Keratinocyte (primary cell): ENCODE measurements at regions not wholly inside any gene's neighbourhood (a gene's known extent, or its start where the extent isn't known, plus 50 kb on each side); places are given as distances from the start of the nearest gene placed in this dataset.

Experiments used
- DNase-seq: peaks from one replicate; pipeline ENCODE4 v3.0.0-alpha.2; 2011; ENCODE audit warnings: low read depth, missing footprints, low spot score
- FAIRE-seq: peaks from 2 replicates; lab custom pipeline; 2011; peaks lifted over from hg19 to GRCh38; lab: Jason Lieb, UNC
- H2AFZ ChIP-seq: 2 replicates; pipeline ENCODE4 v1.6.0; 2012; ENCODE audit warnings: low read length, control low read depth, inconsistent platforms; ENCODE audit not compliant: control insufficient read depth
- H3K27ac ChIP-seq: 2 replicates; pipeline ENCODE4 v1.5.1; 2011; ENCODE audit warnings: low read length; ENCODE audit not compliant: control insufficient read depth, insufficient read depth
- H3K27me3 ChIP-seq: 3 replicates; pipeline ENCODE4 v1.6.0; 2011; ENCODE audit warnings: low read length; ENCODE audit not compliant: control insufficient read depth, insufficient read depth; ENCODE audit errors: extremely low read depth
- H3K36me3 ChIP-seq, 2 experiments: 2 replicates in 1 of 2; 3 replicates in 1 of 2; pipeline ENCODE4 v1.5.1; 2011; ENCODE audit warnings: low read length in 2 of 2, mild to moderate bottlenecking in 1 of 2; ENCODE audit not compliant: control insufficient read depth in 2 of 2, insufficient read depth in 2 of 2; ENCODE audit errors: extremely low read depth in 1 of 2
- H3K4me1 ChIP-seq: 3 replicates; pipeline ENCODE4 v1.5.1; 2011; ENCODE audit warnings: low read length; ENCODE audit not compliant: control insufficient read depth, insufficient read depth; ENCODE audit errors: extremely low read depth
- H3K4me2 ChIP-seq: 3 replicates; pipeline ENCODE4 v1.6.0; 2011; ENCODE audit warnings: low read depth, low read length; ENCODE audit not compliant: control insufficient read depth, insufficient read depth; ENCODE audit errors: extremely low read depth
- H3K4me3 ChIP-seq, 3 experiments: fragments of 200-600 bp in 1 of 3; sonication (generic) in 1 of 3; 2 replicates in 2 of 3; 3 replicates in 1 of 3; pipeline ENCODE4 v1.5.1; 2011 to 2016; ENCODE audit warnings: low read length in 3 of 3, mild to moderate bottlenecking in 3 of 3, control low read depth in 2 of 3, inconsistent platforms in 1 of 3, low read depth in 1 of 3, mixed read lengths in 1 of 3, mixed run types in 1 of 3, moderate library complexity in 1 of 3; ENCODE audit not compliant: control insufficient read depth in 2 of 3, insufficient read depth in 2 of 3; ENCODE audit errors: extremely low read depth in 1 of 3
- H3K79me2 ChIP-seq: 2 replicates; pipeline ENCODE4 v1.6.0; 2012; ENCODE audit warnings: low read length; ENCODE audit not compliant: control insufficient read depth, insufficient read depth
- H3K9ac ChIP-seq: 3 replicates; pipeline ENCODE4 v1.6.0; 2011; ENCODE audit warnings: low read length; ENCODE audit not compliant: control insufficient read depth, insufficient read depth; ENCODE audit errors: extremely low read depth
- H3K9me1 ChIP-seq: 3 replicates; pipeline ENCODE4 v1.6.0; 2011; ENCODE audit warnings: low read length; ENCODE audit not compliant: control insufficient read depth, insufficient read depth; ENCODE audit errors: extremely low read depth
- H3K9me3 ChIP-seq: 2 replicates; pipeline ENCODE4 v1.5.1; 2012; ENCODE audit warnings: low read depth, low read length; ENCODE audit not compliant: control insufficient read depth
- H4K20me1 ChIP-seq: 3 replicates; pipeline ENCODE4 v1.6.0; 2011; ENCODE audit warnings: low read length; ENCODE audit not compliant: control insufficient read depth, insufficient read depth; ENCODE audit errors: extremely low read depth
- CTCF ChIP-seq, 3 experiments: IDR thresholded peaks in 1 of 3; conservative IDR thresholded peaks in 1 of 3; optimal IDR thresholded peaks in 1 of 3; 2 replicates in 2 of 3; 3 replicates in 1 of 3; pipeline versions ENCODE3 to v1.5.1; 2011; ENCODE audit warnings: low read length in 3 of 3, mild to moderate bottlenecking in 3 of 3, moderate library complexity in 2 of 3, control low read depth in 1 of 3, inconsistent platforms in 1 of 3; ENCODE audit not compliant: insufficient read depth in 2 of 3; ENCODE audit errors: extremely low read depth in 1 of 3
- EZH2 ChIP-seq: IDR thresholded peaks from one replicate; pipeline ENCODE4 v1.6.1; 2012; ENCODE audit warnings: inconsistent platforms, mild to moderate bottlenecking, low read length, moderate library complexity
- dilution Hi-C: fragments of 300-500 bp; cut with MboI; formaldehyde crosslinking; loops from one replicate; pipeline ENCODE4 v1.7.0; 2020; ENCODE audit warnings: low sequenced_read_pairs; ENCODE audit not compliant: extremely low pct_ligation_motif_present

- Histone ChIP-seq H2AFZ (no peak overlapping the region), H3K27ac (no peak overlapping the region), H3K27me3 (no peaks in the 10 kb centered on the region), H3K9me3 (no peaks in the 10 kb centered on the region), H3K4me2 (no peak overlapping the region), H3K9ac (no peak overlapping the region), H3K9me1 (no peaks in the 10 kb centered on the region), H4K20me1 (no peaks in the 10 kb centered on the region), H3K4me1 (no peaks in the 10 kb centered on the region), H3K79me2 (no peaks in the 10 kb centered on the region), H3K36me3 (no peaks in the 10 kb centered on the region), H3K4me3 (no peak overlapping the region)
- DNase-seq (no peak), FAIRE-seq (no peak)
- no peak for TF ChIP-seq EZH2
- TF ChIP-seq CTCF (optimal IDR thresholded peaks at IDR 0.05 in 1 of 3, IDR thresholded peaks at IDR 0.05 in 1 of 3, conservative IDR thresholded peaks at IDR 0.05 in 1 of 3; ENCODE audit: extremely low read depth in 1 of 3, insufficient read depth in 2 of 3, low read length in 3 of 3): no peak
- dilution Hi-C loops: no loop called here
These were observed 181.3 kb upstream of the GMDS start for GRCh38 chr6:2426561-2427340.

GRCh38 chr6:2416128-2416712 lies 170.8 kb upstream of the GMDS start:
- no peaks in the 10 kb centered on the region for H3K36me3 ChIP-seq
- H4K20me1 ChIP-seq: no peaks in the 10 kb centered on the region
- no peak for TF ChIP-seq EZH2
- TF ChIP-seq CTCF (optimal IDR thresholded peaks at IDR 0.05 in 1 of 3, IDR thresholded peaks at IDR 0.05 in 1 of 3, conservative IDR thresholded peaks at IDR 0.05 in 1 of 3; ENCODE audit: extremely low read depth in 1 of 3, insufficient read depth in 2 of 3, low read length in 3 of 3): no peak
- peaks cover 6% of the 10 kb centered on the region for H3K4me1 ChIP-seq
- peaks cover 10% of the 10 kb centered on the region for H3K27me3 ChIP-seq
- no peak overlapping the region for H3K4me3 ChIP-seq
- no peak overlapping the region for H3K4me2 ChIP-seq
- FAIRE-seq (no peak), DNase-seq (no peak)
- no peaks in the 10 kb centered on the region for H3K79me2 ChIP-seq
- H3K9ac ChIP-seq: no peak overlapping the region
- no peak overlapping the region for H2AFZ ChIP-seq
- dilution Hi-C loops: no loop called here
- H3K9me3 ChIP-seq: no peaks in the 10 kb centered on the region
- H3K9me1 ChIP-seq: no peaks in the 10 kb centered on the region
- H3K27ac ChIP-seq: no peak overlapping the region
